ENCODE measurements at regions not wholly inside any gene's neighbourhood (a gene's known extent, or its start where the extent isn't known, plus 50 kb on each side); places are given as distances from the start of the nearest gene placed in this dataset.

DNA sequence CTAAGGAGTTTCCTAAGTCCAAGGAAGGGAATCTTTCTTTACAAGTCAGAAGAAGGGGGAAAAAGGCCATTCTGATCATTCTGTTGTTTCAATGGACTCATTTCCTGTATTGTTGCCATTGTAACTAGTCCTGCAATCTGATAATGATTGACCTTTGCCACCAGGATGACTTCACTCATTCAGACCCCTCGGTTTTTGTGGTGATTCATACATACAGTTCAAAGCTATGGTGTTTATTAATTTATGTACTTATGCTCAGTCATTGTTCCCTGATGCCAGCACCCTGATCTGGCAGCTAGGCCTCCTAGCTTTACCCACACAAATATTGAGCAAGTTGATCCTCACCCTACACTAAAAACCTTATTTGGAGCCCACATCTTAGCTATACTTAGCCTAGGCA, 57.6 kb upstream of the ZNF519 start (continued):
- no peak for TF ChIP-seq RBM39 (IDR thresholded peaks at IDR 0.05; ENCODE audit: low read depth, low read length, poor library complexity, severe bottlenecking)
- no peak for TF ChIP-seq ADNP (CRISPR knock-in tag; IDR thresholded peaks at IDR 0.05)
- peak; percentile 74 to 93 for TF ChIP-seq NR2F1 (CRISPR knock-in tag; IDR thresholded peaks at IDR 0.05)
- TF ChIP-seq ZNF704 (CRISPR knock-in tag; IDR thresholded peaks at IDR 0.05; ENCODE audit: borderline replicate concordance), result no peak
- TF ChIP-seq SPEN (CRISPR knock-in tag; IDR thresholded peaks at IDR 0.05; ENCODE audit: low read depth), result no peak
- no peak for TF ChIP-seq RFX1 (IDR thresholded peaks at IDR 0.05)
- no peak for TF ChIP-seq RNF2 (conservative IDR thresholded peaks at IDR 0.05; ENCODE audit: low read depth)
- no peak for TF ChIP-seq ZNF143 (CRISPR knock-in tag; IDR thresholded peaks at IDR 0.05)
- no peak for TF ChIP-seq ZNF790 (CRISPR knock-in tag; IDR thresholded peaks at IDR 0.05; ENCODE audit: borderline replicate concordance)
- no peak for TF ChIP-seq POLR2A (IDR thresholded peaks at IDR 0.05; ENCODE audit: insufficient read depth in 1 of 2, low read depth in 2 of 2, low read length in 2 of 2)
- TF ChIP-seq ZNF101 (CRISPR knock-in tag; IDR thresholded peaks at IDR 0.05; ENCODE audit: borderline replicate concordance, low read depth), result no peak
- no peak for TF ChIP-seq HOXA9 (CRISPR knock-in tag; IDR thresholded peaks at IDR 0.05; ENCODE audit: borderline replicate concordance)
- TF ChIP-seq SP140L (CRISPR knock-in tag; IDR thresholded peaks at IDR 0.05; ENCODE audit: borderline replicate concordance), result no peak
- TF ChIP-seq ZNF136 (CRISPR knock-in tag; IDR thresholded peaks at IDR 0.05; ENCODE audit: low read depth), result no peak
- TF ChIP-seq HNF4A (CRISPR knock-in tag; IDR thresholded peaks at IDR 0.05), result peak; percentile 43; the same call in 1 of the 2 replicates
- TF ChIP-seq ATF7 (IDR thresholded peaks at IDR 0.05), result peak; percentile 61
- TF ChIP-seq ATF7 (CRISPR knock-in tag; IDR thresholded peaks at IDR 0.05), result no peak
- peak; percentile 25; the same call in 1 of the 2 replicates for TF ChIP-seq EHMT2 (IDR thresholded peaks at IDR 0.05; ENCODE audit: borderline replicate concordance, low read depth, low read length)
- TF ChIP-seq, protein P1, sequence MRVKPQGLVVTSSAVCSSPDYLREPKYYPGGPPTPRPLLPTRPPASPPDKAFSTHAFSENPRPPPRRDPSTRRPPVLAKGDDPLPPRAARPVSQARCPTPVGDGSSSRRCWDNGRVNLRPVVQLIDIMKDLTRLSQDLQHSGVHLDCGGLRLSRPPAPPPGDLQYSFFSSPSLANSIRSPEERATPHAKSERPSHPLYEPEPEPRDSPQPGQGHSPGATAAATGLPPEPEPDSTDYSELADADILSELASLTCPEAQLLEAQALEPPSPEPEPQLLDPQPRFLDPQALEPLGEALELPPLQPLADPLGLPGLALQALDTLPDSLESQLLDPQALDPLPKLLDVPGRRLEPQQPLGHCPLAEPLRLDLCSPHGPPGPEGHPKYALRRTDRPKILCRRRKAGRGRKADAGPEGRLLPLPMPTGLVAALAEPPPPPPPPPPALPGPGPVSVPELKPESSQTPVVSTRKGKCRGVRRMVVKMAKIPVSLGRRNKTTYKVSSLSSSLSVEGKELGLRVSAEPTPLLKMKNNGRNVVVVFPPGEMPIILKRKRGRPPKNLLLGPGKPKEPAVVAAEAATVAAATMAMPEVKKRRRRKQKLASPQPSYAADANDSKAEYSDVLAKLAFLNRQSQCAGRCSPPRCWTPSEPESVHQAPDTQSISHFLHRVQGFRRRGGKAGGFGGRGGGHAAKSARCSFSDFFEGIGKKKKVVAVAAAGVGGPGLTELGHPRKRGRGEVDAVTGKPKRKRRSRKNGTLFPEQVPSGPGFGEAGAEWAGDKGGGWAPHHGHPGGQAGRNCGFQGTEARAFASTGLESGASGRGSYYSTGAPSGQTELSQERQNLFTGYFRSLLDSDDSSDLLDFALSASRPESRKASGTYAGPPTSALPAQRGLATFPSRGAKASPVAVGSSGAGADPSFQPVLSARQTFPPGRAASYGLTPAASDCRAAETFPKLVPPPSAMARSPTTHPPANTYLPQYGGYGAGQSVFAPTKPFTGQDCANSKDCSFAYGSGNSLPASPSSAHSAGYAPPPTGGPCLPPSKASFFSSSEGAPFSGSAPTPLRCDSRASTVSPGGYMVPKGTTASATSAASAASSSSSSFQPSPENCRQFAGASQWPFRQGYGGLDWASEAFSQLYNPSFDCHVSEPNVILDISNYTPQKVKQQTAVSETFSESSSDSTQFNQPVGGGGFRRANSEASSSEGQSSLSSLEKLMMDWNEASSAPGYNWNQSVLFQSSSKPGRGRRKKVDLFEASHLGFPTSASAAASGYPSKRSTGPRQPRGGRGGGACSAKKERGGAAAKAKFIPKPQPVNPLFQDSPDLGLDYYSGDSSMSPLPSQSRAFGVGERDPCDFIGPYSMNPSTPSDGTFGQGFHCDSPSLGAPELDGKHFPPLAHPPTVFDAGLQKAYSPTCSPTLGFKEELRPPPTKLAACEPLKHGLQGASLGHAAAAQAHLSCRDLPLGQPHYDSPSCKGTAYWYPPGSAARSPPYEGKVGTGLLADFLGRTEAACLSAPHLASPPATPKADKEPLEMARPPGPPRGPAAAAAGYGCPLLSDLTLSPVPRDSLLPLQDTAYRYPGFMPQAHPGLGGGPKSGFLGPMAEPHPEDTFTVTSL (CRISPR knock-in tag; IDR thresholded peaks at IDR 0.05; ENCODE audit: borderline replicate concordance), result no peak; the same call in 1 of the 2 replicates
- TF ChIP-seq HNF1A (IDR thresholded peaks at IDR 0.05; ENCODE audit: low read depth), result 0 out of 2 replicates have a peak, but pooled peaks have one; percentile 12
- TF ChIP-seq HNF1A (CRISPR knock-in tag; IDR thresholded peaks at IDR 0.05; ENCODE audit: borderline replicate concordance), result no peak
- TF ChIP-seq CHCHD3 (CRISPR knock-in tag; IDR thresholded peaks at IDR 0.05), result no peak
